ENCODE measurements at regions not wholly inside any gene's neighbourhood (a gene's known extent, or its start where the extent isn't known, plus 50 kb on each side); places are given as distances from the start of the nearest gene placed in this dataset.

GRCh38 chrY:7941856-7942255 lies 1030.3 kb upstream of the AMELY start:
- DNase-seq (ENCODE audit: extremely low read depth, low read depth) = no peak
- no peak overlapping the region for H3K4me3 ChIP-seq (replicated peaks; ENCODE audit: low read depth, low read length)
- TF ChIP-seq, protein P1, sequence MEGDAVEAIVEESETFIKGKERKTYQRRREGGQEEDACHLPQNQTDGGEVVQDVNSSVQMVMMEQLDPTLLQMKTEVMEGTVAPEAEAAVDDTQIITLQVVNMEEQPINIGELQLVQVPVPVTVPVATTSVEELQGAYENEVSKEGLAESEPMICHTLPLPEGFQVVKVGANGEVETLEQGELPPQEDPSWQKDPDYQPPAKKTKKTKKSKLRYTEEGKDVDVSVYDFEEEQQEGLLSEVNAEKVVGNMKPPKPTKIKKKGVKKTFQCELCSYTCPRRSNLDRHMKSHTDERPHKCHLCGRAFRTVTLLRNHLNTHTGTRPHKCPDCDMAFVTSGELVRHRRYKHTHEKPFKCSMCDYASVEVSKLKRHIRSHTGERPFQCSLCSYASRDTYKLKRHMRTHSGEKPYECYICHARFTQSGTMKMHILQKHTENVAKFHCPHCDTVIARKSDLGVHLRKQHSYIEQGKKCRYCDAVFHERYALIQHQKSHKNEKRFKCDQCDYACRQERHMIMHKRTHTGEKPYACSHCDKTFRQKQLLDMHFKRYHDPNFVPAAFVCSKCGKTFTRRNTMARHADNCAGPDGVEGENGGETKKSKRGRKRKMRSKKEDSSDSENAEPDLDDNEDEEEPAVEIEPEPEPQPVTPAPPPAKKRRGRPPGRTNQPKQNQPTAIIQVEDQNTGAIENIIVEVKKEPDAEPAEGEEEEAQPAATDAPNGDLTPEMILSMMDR (IDR thresholded peaks at IDR 0.05; ENCODE audit: low read depth, low read length, missing control alignments) = no peak

GRCh38 chrY:7938982-7939718 lies 1027.6 kb upstream of the AMELY start:
- no peak for DNase-seq (ENCODE audit: extremely low read depth, low read depth)
- TF ChIP-seq, protein P1 (IDR thresholded peaks at IDR 0.05; ENCODE audit: low read depth, low read length, missing control alignments) = no peak
- no peak overlapping the region for H3K4me3 ChIP-seq (replicated peaks; ENCODE audit: low read depth, low read length)

DNA sequence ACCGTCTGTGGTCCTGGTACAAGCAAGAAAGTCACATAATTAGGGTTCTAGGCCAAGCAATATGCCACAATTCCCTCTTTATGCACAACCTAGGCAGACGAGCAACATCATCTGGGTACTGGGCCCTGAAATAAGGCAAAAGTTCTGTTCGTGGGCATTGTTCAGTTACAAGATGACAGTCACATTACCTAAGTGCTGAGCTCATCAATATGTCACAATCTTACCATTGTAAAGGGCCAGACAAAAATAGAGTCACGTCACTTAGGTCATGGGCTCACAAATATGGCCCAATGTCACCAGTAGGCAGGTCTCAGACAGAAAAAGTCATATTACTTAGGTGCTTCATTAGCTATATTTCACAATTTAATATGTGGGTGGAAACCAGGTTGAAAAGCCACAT lies 1025.3 kb upstream of the AMELY start:
- H3K4me3 ChIP-seq (replicated peaks; ENCODE audit: low read depth, low read length) = no peak overlapping the region
- TF ChIP-seq, protein P1 (IDR thresholded peaks at IDR 0.05; ENCODE audit: low read depth, low read length, missing control alignments) = no peak
- DNase-seq (ENCODE audit: extremely low read depth, low read depth) = no peak

DNA sequence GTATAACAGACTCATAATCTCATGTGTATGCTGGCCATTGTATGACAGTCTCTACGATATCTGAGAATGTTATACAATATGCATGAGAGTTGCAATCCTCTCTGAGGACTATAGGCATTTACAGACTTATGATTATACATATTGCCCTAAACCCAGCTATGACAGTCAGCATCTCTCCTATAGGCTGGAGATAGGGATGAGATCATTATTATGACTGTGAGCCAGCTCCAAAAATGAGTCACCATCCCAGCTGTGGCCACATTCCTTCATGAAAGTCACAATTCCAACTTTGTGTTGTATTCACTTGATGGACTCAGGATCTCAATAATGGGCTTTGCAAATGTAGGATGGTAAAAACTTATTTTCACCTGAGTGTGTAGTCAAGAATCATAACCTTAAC lies 1024.5 kb upstream of the AMELY start:
- DNase-seq (ENCODE audit: extremely low read depth, low read depth) = peak; percentile 12
- no peak overlapping the region for H3K4me3 ChIP-seq (replicated peaks; ENCODE audit: low read depth, low read length)
- TF ChIP-seq, protein P1 (IDR thresholded peaks at IDR 0.05; ENCODE audit: low read depth, low read length, missing control alignments) = no peak

DNA sequence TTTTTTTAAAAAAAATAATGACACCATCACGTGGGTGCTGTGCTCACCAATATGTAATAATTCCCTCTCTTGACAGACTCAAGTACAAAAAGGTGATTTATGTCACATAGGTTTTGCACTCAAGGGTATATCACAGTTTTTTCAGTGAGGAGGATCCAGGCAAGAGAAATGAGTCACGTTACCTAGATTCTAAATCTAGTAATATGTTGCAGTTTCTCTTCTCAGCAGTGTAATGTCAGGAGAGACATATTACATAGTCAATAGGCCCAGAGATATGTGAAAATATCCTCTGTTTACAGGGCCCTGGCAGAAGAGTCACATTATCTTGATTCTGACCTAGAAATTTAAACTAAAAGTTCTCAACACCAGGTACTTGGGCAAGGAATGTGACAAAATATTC lies 1024.1 kb upstream of the AMELY start:
- TF ChIP-seq, protein P1 (IDR thresholded peaks at IDR 0.05; ENCODE audit: low read depth, low read length, missing control alignments) = no peak
- no peak overlapping the region for H3K4me3 ChIP-seq (replicated peaks; ENCODE audit: low read depth, low read length)
- no peak for DNase-seq (ENCODE audit: extremely low read depth, low read depth)

DNA sequence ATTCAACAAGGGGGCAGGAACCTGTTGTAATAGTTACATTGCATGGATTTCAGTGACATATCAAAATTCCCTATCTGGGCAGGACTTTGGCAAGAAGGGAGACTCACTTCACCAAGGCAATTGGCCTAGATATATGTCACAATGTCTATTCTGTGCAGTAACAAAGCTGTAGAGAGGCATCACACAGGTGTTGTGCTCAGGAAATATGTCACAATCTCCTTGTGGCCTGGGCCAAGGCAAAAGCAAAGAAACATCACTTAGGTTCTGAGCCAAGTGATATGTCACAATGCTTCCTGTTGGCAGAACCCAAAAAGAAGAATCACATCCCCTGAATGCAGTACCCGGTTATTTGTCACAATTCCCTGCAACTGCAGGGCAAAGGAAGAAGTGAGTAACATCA lies 1020.9 kb upstream of the AMELY start:
- TF ChIP-seq, protein P1 (IDR thresholded peaks at IDR 0.05; ENCODE audit: low read depth, low read length, missing control alignments) = no peak
- DNase-seq (ENCODE audit: extremely low read depth, low read depth) = no peak
- no peak overlapping the region for H3K4me3 ChIP-seq (replicated peaks; ENCODE audit: low read depth, low read length)

- H3K4me3 ChIP-seq (replicated peaks; ENCODE audit: low read depth, low read length) = no peak overlapping the region
Observed at GRCh38 chrY:7929866-7930265, 1018.3 kb upstream of the AMELY start.

More at GRCh38 chrY:7929866-7930265, 1018.3 kb upstream of the AMELY start:
- TF ChIP-seq, protein P1 (IDR thresholded peaks at IDR 0.05; ENCODE audit: low read depth, low read length, missing control alignments) = no peak
- no peak for DNase-seq (ENCODE audit: extremely low read depth, low read depth)

All from HFF-Myc (cell line).